GM13977 (cell line): ENCODE measurements at regions not wholly inside any gene's neighbourhood (a gene's known extent, or its start where the extent isn't known, plus 50 kb on each side); places are given as distances from the start of the nearest gene placed in this dataset.

Experiments
- DNase-seq: peaks from one replicate; pipeline ENCODE4 v3.0.0; 2012; ENCODE audit warnings: low spot score
- CTCF ChIP-seq: IDR thresholded peaks from 2 replicates; pipeline ENCODE4 v1.5.1; 2012; ENCODE audit warnings: mild to moderate bottlenecking, control low read depth; ENCODE audit not compliant: insufficient read depth; ENCODE audit errors: extremely low read depth, missing control alignments
- in situ Hi-C: fragments of 300-500 bp; cut with MboI; formaldehyde crosslinking; loops from one replicate; pipeline ENCODE4 v1.12.0; 2022; ENCODE audit warnings: low sequenced_read_pairs, low pct_unique_long_range_greater_than_20kb, mixed read lengths, inconsistent platforms; ENCODE audit not compliant: unreplicated experiment

- in situ Hi-C loops: no loop called here
- no peak for TF ChIP-seq CTCF
- no peak for DNase-seq
Observed at GRCh38 chr5:60340326-60340725, 359.6 kb downstream of the DEPDC1B start.

GRCh38 chr5:60339691-60340201, 360.2 kb downstream of the DEPDC1B start:
- DNase-seq: no peak
- in situ Hi-C loops: no loop called here
- no peak for TF ChIP-seq CTCF

GRCh38 chr5:60338846-60339245, 361.1 kb downstream of the DEPDC1B start:
- no peak for TF ChIP-seq CTCF
- in situ Hi-C loops: no loop called here
- no peak for DNase-seq

GRCh38 chr5:60336491-60336890, 363.5 kb downstream of the DEPDC1B start:
- in situ Hi-C loops: no loop called here
- TF ChIP-seq CTCF: no peak
- DNase-seq: no peak

GRCh38 chr5:60335913-60336312, 364.1 kb downstream of the DEPDC1B start:
- in situ Hi-C loops: no loop called here
- TF ChIP-seq CTCF: no peak
- no peak for DNase-seq

- TF ChIP-seq CTCF: no peak
- no peak for DNase-seq
- in situ Hi-C loops: no loop called here
Observed at GRCh38 chr5:60334281-60334713, 365.7 kb downstream of the DEPDC1B start.
